PC-3 (cell line): ENCODE measurements at regions not wholly inside any gene's neighbourhood (a gene's known extent, or its start where the extent isn't known, plus 50 kb on each side); places are given as distances from the start of the nearest gene placed in this dataset.

Experiments
- ATAC-seq: fragments of 200-7000 bp; cut with Tn5 transposase; 2 replicates; pipeline ENCODE4 v1.9.1; 2020; ENCODE audit warnings: mild to moderate bottlenecking, moderate library complexity
- BruUV-seq: library from RNA; stranded (reverse); fragments of 400-500 nt; replicated peaks from 2 replicates; lab custom pipeline; 2021; lab: Mats Ljungman, UMichigan
- CTCF ChIA-PET: fragments of 300-600 bp; sonication (Branson Sonifier 250); formaldehyde crosslinking; loops from one replicate; lab custom pipeline; 2022; ENCODE audit warnings: antibody characterized with exemption; lab: Charles Lee
- POLR2A ChIA-PET: fragments of 300-600 bp; sonication (Branson Sonifier 250); formaldehyde crosslinking; loops from one replicate; lab custom pipeline; 2022; ENCODE audit warnings: antibody characterized with exemption; ENCODE audit not compliant: unreplicated experiment; lab: Charles Lee
- DNase-seq: peaks from one replicate; pipeline ENCODE4 v3.0.0-alpha.2; 2015
- H2AFZ ChIP-seq: fragments of 300-600 bp; sonication (generic); 2 replicates; pipeline ENCODE4 v1.6.0; 2016; ENCODE audit warnings: antibody characterized with exemption, low read length
- H3F3A ChIP-seq: fragments of 300-600 bp; sonication (generic); one replicate; pipeline ENCODE4 v1.6.0; 2017; ENCODE audit warnings: antibody characterized with exemption, low read length, control low read depth, mild to moderate bottlenecking; ENCODE audit not compliant: unreplicated experiment
- H3K27ac ChIP-seq: fragments of 300-600 bp; sonication (generic); 2 replicates; pipeline ENCODE4 v1.5.1; 2016; ENCODE audit warnings: mild to moderate bottlenecking, low read length
- H3K27me3 ChIP-seq: fragments of 300-600 bp; sonication (generic); 2 replicates; pipeline ENCODE4 v1.6.1; 2016; ENCODE audit warnings: low read length, mixed read lengths
- H3K36me3 ChIP-seq: fragments of 300-600 bp; sonication (generic); 2 replicates; pipeline ENCODE4 v1.6.1; 2016; ENCODE audit warnings: low read depth, mixed run types, low read length, mixed read lengths
- H3K4me1 ChIP-seq: fragments of 300-600 bp; sonication (generic); 2 replicates; pipeline ENCODE4 v1.5.1; 2016; ENCODE audit warnings: low read length; ENCODE audit not compliant: insufficient read depth
- H3K4me2 ChIP-seq: fragments of 300-600 bp; sonication (generic); 2 replicates; pipeline ENCODE4 v1.6.0; 2016; ENCODE audit warnings: low read length
- H3K4me3 ChIP-seq: fragments of 300-600 bp; sonication (generic); 2 replicates; pipeline ENCODE4 v1.5.1; 2016; ENCODE audit warnings: mild to moderate bottlenecking, low read length, mixed read lengths
- H3K79me2 ChIP-seq: fragments of 300-600 bp; sonication (generic); 2 replicates; pipeline ENCODE4 v1.6.1; 2017; ENCODE audit warnings: low read length, mixed read lengths
- H3K9ac ChIP-seq: fragments of 300-600 bp; sonication (generic); 2 replicates; pipeline ENCODE4 v1.6.0; 2016; ENCODE audit warnings: mild to moderate bottlenecking, low read length
- H3K9me2 ChIP-seq: fragments of 300-600 bp; sonication (generic); replicated peaks from 2 replicates; pipeline ENCODE4 v1.6.1; 2016; ENCODE audit warnings: mixed run types, low read length, mixed read lengths
- H3K9me3 ChIP-seq: fragments of 300-600 bp; sonication (generic); 2 replicates; pipeline ENCODE4 v1.6.1; 2016; ENCODE audit warnings: low read length, mixed read lengths
- H4K20me1 ChIP-seq: fragments of 300-600 bp; sonication (generic); 2 replicates; pipeline ENCODE4 v1.6.1; 2016; ENCODE audit warnings: low read length, mixed read lengths
- CTCF ChIP-seq: fragments of 300-600 bp; sonication (generic); conservative IDR thresholded peaks from 2 replicates; pipeline ENCODE4 v1.5.1; 2017; ENCODE audit warnings: antibody characterized with exemption, low read depth, mild to moderate bottlenecking, low read length
- EZH2 ChIP-seq: fragments of 300-600 bp; sonication (generic); IDR thresholded peaks from one replicate; pipeline ENCODE4 v1.6.1; 2017; ENCODE audit warnings: antibody characterized with exemption, mild to moderate bottlenecking, low read length; ENCODE audit not compliant: unreplicated experiment
- EZH2phosphoT487 ChIP-seq: fragments of 300-600 bp; sonication (generic); IDR thresholded peaks from 2 replicates; pipeline ENCODE4 v1.6.1; 2018; ENCODE audit warnings: mild to moderate bottlenecking, antibody characterized with exemption, low read length, borderline replicate concordance
- intact Hi-C: fragments of 100-400 bp; cut with micrococcal nuclease; formaldehyde crosslinking; loops from 2 replicates; pipeline ENCODE4 v1.9.0; 2023

- ATAC-seq (no peak), DNase-seq (no peak)
- no peaks in the 10 kb centered on the region for H3K9me2 ChIP-seq
- no peaks in the 10 kb centered on the region for H4K20me1 ChIP-seq
- H3K36me3 ChIP-seq, result no peaks in the 10 kb centered on the region
- ChIA-PET POLR2A (no interaction called here), CTCF (no interaction called here)
- no peak overlapping the region for H2AFZ ChIP-seq
- H3K27ac ChIP-seq, result no peak overlapping the region
- BruUV-seq, result no TSS peak
- no peaks in the 10 kb centered on the region for H3K79me2 ChIP-seq
- H3K4me3 ChIP-seq, result no peak overlapping the region
- peaks cover 19% of the 10 kb centered on the region; the same call in 1 of the 2 replicates for H3K9me3 ChIP-seq
- H3K9ac ChIP-seq, result no peak overlapping the region
- H3K4me1 ChIP-seq, result no peaks in the 10 kb centered on the region
- no peak overlapping the region for H3K4me2 ChIP-seq
- H3F3A ChIP-seq, result no peaks in the 10 kb centered on the region
- TF ChIP-seq EZH2phosphoT487, result no peak
- TF ChIP-seq EZH2, result no peak
- no peak for TF ChIP-seq CTCF
- no peaks in the 10 kb centered on the region for H3K27me3 ChIP-seq
- intact Hi-C loops, result no loop called here
These were observed 1186.3 kb upstream of the FLRT2 start for GRCh38 chr14:84343656-84344055.

- Histone ChIP-seq H3K27ac (no peak overlapping the region), H3K79me2 (no peaks in the 10 kb centered on the region), H3K4me3 (no peak overlapping the region), H3K9ac (no peak overlapping the region), H4K20me1 (no peaks in the 10 kb centered on the region), H3K9me3 (0 out of 2 replicates have a peak, but pooled peaks cover 5% of the 10 kb centered on the region), H3F3A (no peaks in the 10 kb centered on the region), H3K9me2 (no peaks in the 10 kb centered on the region), H2AFZ (no peak overlapping the region), H3K4me1 (no peaks in the 10 kb centered on the region), H3K4me2 (no peak overlapping the region), H3K27me3 (no peaks in the 10 kb centered on the region), H3K36me3 (no peaks in the 10 kb centered on the region)
- ATAC-seq (no peak), DNase-seq (no peak)
- POLR2A ChIA-PET, result no interaction called here
- BruUV-seq, result no TSS peak
- intact Hi-C loops, result no loop called here
- TF ChIP-seq CTCF (no peak), EZH2phosphoT487 (no peak), EZH2 (no peak)
- CTCF ChIA-PET, result no interaction called here
These were observed 1178.3 kb upstream of the FLRT2 start for GRCh38 chr14:84351646-84352045.

- no peak overlapping the region for H3K4me3 ChIP-seq
- no peaks in the 10 kb centered on the region for H3K4me1 ChIP-seq
- no peak overlapping the region for H2AFZ ChIP-seq
- ChIA-PET POLR2A (no interaction called here), CTCF (no interaction called here)
- no peaks in the 10 kb centered on the region for H3K9me2 ChIP-seq
- no peak overlapping the region for H3K4me2 ChIP-seq
- no peaks in the 10 kb centered on the region for H3F3A ChIP-seq
- no peak overlapping the region for H3K27ac ChIP-seq
- ATAC-seq, result no peak
- H3K79me2 ChIP-seq, result no peaks in the 10 kb centered on the region
- TF ChIP-seq CTCF (no peak), EZH2phosphoT487 (no peak), EZH2 (no peak)
- H4K20me1 ChIP-seq, result no peaks in the 10 kb centered on the region
- no TSS peak for BruUV-seq
- H3K9me3 ChIP-seq, result peaks cover 17% of the 10 kb centered on the region; the same call in 1 of the 2 replicates
- no peak for DNase-seq
- intact Hi-C loops, result no loop called here
- H3K27me3 ChIP-seq, result no peaks in the 10 kb centered on the region
- no peaks in the 10 kb centered on the region for H3K36me3 ChIP-seq
- H3K9ac ChIP-seq, result no peak overlapping the region
These were observed 1168.5 kb upstream of the FLRT2 start for GRCh38 chr14:84361476-84361875.
